ENCODE measurements at regions not wholly inside any gene's neighbourhood (a gene's known extent, or its start where the extent isn't known, plus 50 kb on each side); places are given as distances from the start of the nearest gene placed in this dataset.

DNA sequence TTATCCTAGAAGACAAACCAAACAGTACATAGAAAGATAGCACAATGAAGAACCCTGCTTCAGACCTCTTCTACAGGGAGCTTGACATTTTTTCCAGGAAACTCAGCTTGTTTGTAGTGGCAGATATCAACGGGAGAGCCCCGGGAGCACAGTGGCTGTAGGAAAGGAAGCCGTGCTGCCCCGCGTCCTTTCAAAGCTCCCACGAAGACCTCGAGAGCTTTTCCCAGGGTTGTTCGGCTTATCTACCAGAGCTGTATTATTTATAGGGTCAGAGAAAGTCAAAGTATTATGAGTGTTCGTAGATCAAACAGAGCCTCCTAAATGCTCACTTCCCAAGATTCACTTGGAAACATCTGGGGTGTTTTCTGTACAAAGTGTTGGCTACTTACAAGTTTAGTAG is 167.1 kb upstream of the COPS8 start:
- no peak for TF ChIP-seq EZH2 (IDR thresholded peaks at IDR 0.05; ENCODE audit: low read depth)
- TF ChIP-seq, protein P1, sequence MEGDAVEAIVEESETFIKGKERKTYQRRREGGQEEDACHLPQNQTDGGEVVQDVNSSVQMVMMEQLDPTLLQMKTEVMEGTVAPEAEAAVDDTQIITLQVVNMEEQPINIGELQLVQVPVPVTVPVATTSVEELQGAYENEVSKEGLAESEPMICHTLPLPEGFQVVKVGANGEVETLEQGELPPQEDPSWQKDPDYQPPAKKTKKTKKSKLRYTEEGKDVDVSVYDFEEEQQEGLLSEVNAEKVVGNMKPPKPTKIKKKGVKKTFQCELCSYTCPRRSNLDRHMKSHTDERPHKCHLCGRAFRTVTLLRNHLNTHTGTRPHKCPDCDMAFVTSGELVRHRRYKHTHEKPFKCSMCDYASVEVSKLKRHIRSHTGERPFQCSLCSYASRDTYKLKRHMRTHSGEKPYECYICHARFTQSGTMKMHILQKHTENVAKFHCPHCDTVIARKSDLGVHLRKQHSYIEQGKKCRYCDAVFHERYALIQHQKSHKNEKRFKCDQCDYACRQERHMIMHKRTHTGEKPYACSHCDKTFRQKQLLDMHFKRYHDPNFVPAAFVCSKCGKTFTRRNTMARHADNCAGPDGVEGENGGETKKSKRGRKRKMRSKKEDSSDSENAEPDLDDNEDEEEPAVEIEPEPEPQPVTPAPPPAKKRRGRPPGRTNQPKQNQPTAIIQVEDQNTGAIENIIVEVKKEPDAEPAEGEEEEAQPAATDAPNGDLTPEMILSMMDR (conservative IDR thresholded peaks at IDR 0.05), result no peak
